Hepatocyte (in vitro differentiated cells): ENCODE measurements at regions not wholly inside any gene's neighbourhood (a gene's known extent, or its start where the extent isn't known, plus 50 kb on each side); places are given as distances from the start of the nearest gene placed in this dataset.

Experiments
- CTCF ChIP-seq: fragments of 200-600 bp; sonication (generic); IDR thresholded peaks from 2 replicates; pipeline ENCODE4 v1.5.1; 2016; ENCODE audit warnings: antibody characterized with exemption, mild to moderate bottlenecking; ENCODE audit not compliant: poor library complexity
- EZH2 ChIP-seq: fragments of 200-600 bp; sonication (generic); IDR thresholded peaks from 2 replicates; pipeline ENCODE4 v1.6.1; 2016; ENCODE audit warnings: antibody characterized with exemption, mild to moderate bottlenecking, borderline replicate concordance
- EZH2phosphoT487 ChIP-seq: fragments of 200-600 bp; sonication (generic); IDR thresholded peaks from one replicate; pipeline ENCODE4 v1.6.1; 2018; ENCODE audit warnings: antibody characterized with exemption, mild to moderate bottlenecking, low read depth, moderate library complexity; ENCODE audit not compliant: unreplicated experiment, severe bottlenecking

- TF ChIP-seq EZH2 = no peak
- TF ChIP-seq CTCF = no peak
- no peak for TF ChIP-seq EZH2phosphoT487
These were observed 102.4 kb upstream of the HSF2 start for GRCh38 chr6:122297010-122297409.
